ENCODE measurements at regions not wholly inside any gene's neighbourhood (a gene's known extent, or its start where the extent isn't known, plus 50 kb on each side); places are given as distances from the start of the nearest gene placed in this dataset.

GRCh38 chr14:89498878-89499277 lies 81.8 kb upstream of the FOXN3 start:
- peak in 1 of 2 donors; percentile 23 for DNase-seq (ENCODE audit: low spot score in 2 of 2)
- no peak overlapping the region for H3K4me3 ChIP-seq (ENCODE audit: low read depth, poor library complexity, severe bottlenecking)
- TF ChIP-seq POLR2A (IDR thresholded peaks at IDR 0.05) (no peak), CTCF (IDR thresholded peaks at IDR 0.05) (no peak)
- WGBS, 2 donors = 76 to 79% methylated on average over 7 of the region's 7 CpGs
- intact Hi-C loops (cut with DNase I; ENCODE audit: low total_unique reads) = no loop called here

DNA sequence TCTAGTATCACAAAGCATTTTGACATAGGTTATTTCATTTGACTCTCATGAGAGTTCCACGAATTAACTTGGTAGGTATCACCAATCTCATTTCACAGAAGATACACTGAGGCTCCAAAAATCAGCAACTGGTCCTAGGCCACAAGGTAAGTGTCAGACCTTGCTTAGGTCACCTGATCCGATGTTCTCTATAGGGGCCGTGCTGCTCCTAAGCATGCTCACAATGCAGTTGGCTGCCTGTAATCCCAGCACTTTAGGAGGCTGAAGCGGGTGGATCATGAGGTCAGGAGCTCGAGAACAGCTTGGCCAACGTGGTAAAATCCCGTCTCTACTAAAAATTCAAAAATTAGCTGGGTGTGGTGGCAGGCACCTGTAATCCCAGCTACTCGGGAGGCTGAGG lies 78.7 kb upstream of the FOXN3 start:
- intact Hi-C loops (cut with DNase I; ENCODE audit: low total_unique reads) = no loop called here
- WGBS, 2 donors = 96 to 98% methylated on average over 8 of the region's 8 CpGs
- no peak for DNase-seq (ENCODE audit: low spot score in 2 of 2)
- TF ChIP-seq CTCF (IDR thresholded peaks at IDR 0.05) = no peak
- TF ChIP-seq POLR2A (IDR thresholded peaks at IDR 0.05) = no peak
- no peak overlapping the region for H3K4me3 ChIP-seq (ENCODE audit: low read depth, poor library complexity, severe bottlenecking)

DNA sequence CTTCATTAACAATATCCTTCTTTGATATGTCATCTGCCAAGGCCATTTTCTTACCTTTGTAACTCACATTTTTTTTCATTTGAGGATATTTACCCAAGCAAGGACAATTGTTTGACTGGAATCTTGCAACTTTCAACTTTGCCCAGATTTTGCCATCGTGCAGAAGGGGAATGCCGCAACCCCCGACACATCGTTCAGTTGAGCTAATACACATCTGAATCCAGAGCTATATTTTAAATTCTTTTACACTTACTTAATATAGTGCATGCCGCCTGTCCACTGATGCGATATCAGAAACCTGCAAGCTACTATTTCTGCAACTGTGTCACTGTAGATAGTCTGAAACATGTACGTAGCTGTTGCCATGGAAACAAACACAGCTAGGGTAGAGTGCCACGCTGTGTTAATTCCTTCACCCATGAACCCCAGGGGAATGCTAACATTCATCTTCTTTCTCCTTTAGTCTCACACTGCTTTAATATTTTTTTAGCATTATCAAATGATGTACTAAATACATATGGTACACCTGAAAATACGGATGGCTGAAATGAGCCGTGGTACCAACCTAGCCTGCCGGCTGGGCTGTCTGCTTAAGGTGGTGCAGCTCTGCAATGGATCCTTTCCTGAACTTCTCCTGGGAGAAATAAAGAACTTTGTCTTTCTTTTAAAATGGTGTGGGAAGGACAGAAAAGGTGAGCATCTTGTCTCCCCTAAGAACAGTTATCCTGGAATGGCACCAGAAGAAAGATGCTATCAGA lies 77.0 kb upstream of the FOXN3 start:
- no peak overlapping the region for H3K4me3 ChIP-seq (ENCODE audit: low read depth, poor library complexity, severe bottlenecking)
- intact Hi-C loops (cut with DNase I; ENCODE audit: low total_unique reads) = no loop called here
- no peak for DNase-seq (ENCODE audit: low spot score in 2 of 2)
- WGBS, 2 donors = 91 to 94% methylated on average over 11 of the region's 11 CpGs
- TF ChIP-seq CTCF (IDR thresholded peaks at IDR 0.05) = no peak
- no peak for TF ChIP-seq POLR2A (IDR thresholded peaks at IDR 0.05)

DNA sequence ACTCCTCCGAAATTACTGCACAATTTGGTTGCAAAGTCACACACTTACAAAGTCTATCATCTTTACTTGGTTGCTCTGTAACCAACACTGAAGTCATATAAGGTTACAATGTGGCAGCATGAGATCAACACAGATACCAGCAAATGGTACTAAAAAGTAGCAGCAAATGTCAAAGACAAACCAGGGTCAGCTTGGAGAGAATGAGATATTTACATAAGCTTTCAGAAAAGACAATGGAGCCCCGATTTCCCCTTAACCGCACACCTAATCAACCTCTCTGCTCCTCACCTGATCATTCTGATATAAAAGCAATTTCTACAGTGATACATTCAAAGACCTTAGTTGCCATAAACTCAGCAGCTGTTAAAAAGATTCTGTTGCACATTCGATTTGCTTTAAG lies 76.4 kb upstream of the FOXN3 start:
- no peak for DNase-seq (ENCODE audit: low spot score in 2 of 2)
- TF ChIP-seq POLR2A (IDR thresholded peaks at IDR 0.05) (no peak), CTCF (IDR thresholded peaks at IDR 0.05) (no peak)
- WGBS, 2 donors = 92 to 95% methylated on average over 4 of the region's 4 CpGs
- no peak overlapping the region for H3K4me3 ChIP-seq (ENCODE audit: low read depth, poor library complexity, severe bottlenecking)
- intact Hi-C loops (cut with DNase I; ENCODE audit: low total_unique reads) = no loop called here

- no peak for TF ChIP-seq CTCF (IDR thresholded peaks at IDR 0.05)
- TF ChIP-seq POLR2A (IDR thresholded peaks at IDR 0.05) = no peak
- no peak overlapping the region for H3K4me3 ChIP-seq (ENCODE audit: low read depth, poor library complexity, severe bottlenecking)
- 51 to 52% methylated on average over 8 of the region's 8 CpGs for WGBS, 2 donors
- intact Hi-C loops (cut with DNase I; ENCODE audit: low total_unique reads) = no loop called here
- no peak for DNase-seq (ENCODE audit: low spot score in 2 of 2)
These were observed 74.8 kb upstream of the FOXN3 start for GRCh38 chr14:89491711-89492381.
